HL-60 (cell line): ENCODE measurements at regions not wholly inside any gene's neighbourhood (a gene's known extent, or its start where the extent isn't known, plus 50 kb on each side); places are given as distances from the start of the nearest gene placed in this dataset.

Source experiments
- CTCF ChIP-seq: IDR thresholded peaks from one replicate; pipeline ENCODE4 v1.5.1; 2011; ENCODE audit warnings: low read length, control low read depth, inconsistent platforms; ENCODE audit not compliant: insufficient read depth
- SPI1 ChIP-seq: IDR thresholded peaks from 2 replicates; pipeline ENCODE4 v1.6.1; 2012; ENCODE audit warnings: low read depth, mild to moderate bottlenecking, borderline replicate concordance

GRCh38 chr12:92340003-92340402 lies 194.4 kb upstream of the BTG1 start:
- TF ChIP-seq CTCF (no peak), SPI1 (no peak)
